ENCODE measurements at regions not wholly inside any gene's neighbourhood (a gene's known extent, or its start where the extent isn't known, plus 50 kb on each side); places are given as distances from the start of the nearest gene placed in this dataset.

DNA sequence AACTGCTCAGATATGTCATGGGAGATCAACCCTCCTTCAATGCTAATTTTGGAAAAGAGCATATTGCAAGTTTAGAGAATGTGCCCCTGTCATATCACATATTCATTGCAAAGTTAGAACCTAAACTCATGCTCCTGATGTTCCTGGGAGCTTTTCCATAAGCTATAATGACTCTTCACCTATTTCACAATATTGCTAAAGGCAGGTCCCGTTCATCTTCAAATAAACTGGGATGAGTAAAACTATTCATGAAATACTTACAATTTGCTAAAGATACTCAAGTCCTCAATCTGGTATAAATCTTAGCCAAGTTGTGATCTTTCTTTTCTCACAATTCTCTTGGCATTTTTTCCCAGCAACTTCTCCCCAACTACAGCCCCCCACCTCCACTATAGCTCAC is 121.7 kb upstream of the TNFAIP3 start:
- Mint-ChIP-seq H3K27ac (no peak overlapping the region), H3K4me3 (no peak overlapping the region), H3K4me1 (peaks cover 10% of the 10 kb centered on the region in 2 experiments), H3K36me3 (ENCODE audit: insufficient read depth in 1 of 3, low read depth in 3 of 3) (no peaks in the 10 kb centered on the region), H3K27me3 (ENCODE audit: low read depth) (no peaks in the 10 kb centered on the region), H3K9me3 (no peaks in the 10 kb centered on the region)
- TF ChIP-seq, protein P1, sequence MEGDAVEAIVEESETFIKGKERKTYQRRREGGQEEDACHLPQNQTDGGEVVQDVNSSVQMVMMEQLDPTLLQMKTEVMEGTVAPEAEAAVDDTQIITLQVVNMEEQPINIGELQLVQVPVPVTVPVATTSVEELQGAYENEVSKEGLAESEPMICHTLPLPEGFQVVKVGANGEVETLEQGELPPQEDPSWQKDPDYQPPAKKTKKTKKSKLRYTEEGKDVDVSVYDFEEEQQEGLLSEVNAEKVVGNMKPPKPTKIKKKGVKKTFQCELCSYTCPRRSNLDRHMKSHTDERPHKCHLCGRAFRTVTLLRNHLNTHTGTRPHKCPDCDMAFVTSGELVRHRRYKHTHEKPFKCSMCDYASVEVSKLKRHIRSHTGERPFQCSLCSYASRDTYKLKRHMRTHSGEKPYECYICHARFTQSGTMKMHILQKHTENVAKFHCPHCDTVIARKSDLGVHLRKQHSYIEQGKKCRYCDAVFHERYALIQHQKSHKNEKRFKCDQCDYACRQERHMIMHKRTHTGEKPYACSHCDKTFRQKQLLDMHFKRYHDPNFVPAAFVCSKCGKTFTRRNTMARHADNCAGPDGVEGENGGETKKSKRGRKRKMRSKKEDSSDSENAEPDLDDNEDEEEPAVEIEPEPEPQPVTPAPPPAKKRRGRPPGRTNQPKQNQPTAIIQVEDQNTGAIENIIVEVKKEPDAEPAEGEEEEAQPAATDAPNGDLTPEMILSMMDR (conservative IDR thresholded peaks at IDR 0.05): no peak
- Histone ChIP-seq H3K79me1 (ENCODE audit: insufficient read depth, low read depth, low read length, poor library complexity, severe bottlenecking) (no peaks in the 10 kb centered on the region), H2BK12ac (ENCODE audit: insufficient read length, low read depth, low read length) (no peak overlapping the region), H3K4me2 (ENCODE audit: insufficient read depth, insufficient read length, low read length) (no peak overlapping the region), H4K5ac (ENCODE audit: insufficient read length, low read depth, low read length) (no peak overlapping the region), H2AFZ (ENCODE audit: low read length) (no peak overlapping the region), H2AK5ac (ENCODE audit: insufficient read length, low read length) (no peak overlapping the region), H3K9ac (ENCODE audit: extremely low read depth, insufficient read length, low read length) (no peak overlapping the region), H2BK15ac (ENCODE audit: low read depth, low read length) (no peak overlapping the region), H3K27ac (ENCODE audit: insufficient read length, low read depth, low read length) (no peak overlapping the region), H3K18ac (ENCODE audit: insufficient read length, low read depth, low read length) (no peak overlapping the region), H3K56ac (ENCODE audit: insufficient read length, low read depth, low read length) (no peak overlapping the region), H3K4me1 (ENCODE audit: insufficient read depth, low read length) (no peaks in the 10 kb centered on the region), H4K20me1 (ENCODE audit: control insufficient read depth, insufficient read depth, insufficient read length) (no peaks in the 10 kb centered on the region), H3K23me2 (ENCODE audit: insufficient read length, low read depth, low read length, poor library complexity, severe bottlenecking) (no peaks in the 10 kb centered on the region), H3K79me2 (ENCODE audit: insufficient read depth, low read length) (no peaks in the 10 kb centered on the region), H3K4ac (ENCODE audit: low read depth, low read length) (no peak overlapping the region), H4K91ac (ENCODE audit: insufficient read length, low read depth, low read length) (no peak overlapping the region), H3K23ac (ENCODE audit: insufficient read length, low read depth, low read length) (no peak overlapping the region), H3T11ph (ENCODE audit: low read length) (no peak overlapping the region), H3K14ac (ENCODE audit: insufficient read depth, low read length) (no peak overlapping the region), H2BK5ac (ENCODE audit: insufficient read length, low read length) (no peak overlapping the region), H3K27me3 (ENCODE audit: insufficient read depth, low read length) (no peaks in the 10 kb centered on the region), H2BK120ac (ENCODE audit: low read depth, low read length, poor library complexity, severe bottlenecking) (no peak overlapping the region), H4K8ac (replicated peaks; ENCODE audit: insufficient read length, low read depth, low read length) (no peak overlapping the region), H3K9me3 (ENCODE audit: control insufficient read depth, low read depth, low read length) (no peaks in the 10 kb centered on the region), H2BK20ac (ENCODE audit: low read depth, low read length, poor library complexity, severe bottlenecking) (no peak overlapping the region)
- no peak for DNase-seq
- no CpG with 5 or more reads among the region's 1 CpG for WGBS (ENCODE audit: extremely low coverage, insufficient read length, low lambda C conversion rate)

Data from H9 (cell line).